Colonic mucosa (tissue), 4 donors: ENCODE measurements at regions not wholly inside any gene's neighbourhood (a gene's known extent, or its start where the extent isn't known, plus 50 kb on each side); places are given as distances from the start of the nearest gene placed in this dataset.
"Not testable (repeated sequence)": the region's sequence is repeated elsewhere in the genome, so short reads cannot be mapped to it uniquely, and the experiment has no call there.

Experiments used
- DNase-seq: peaks from one replicate; pipeline ENCODE4 v3.0.0-alpha.2; 2020
- H3K27ac ChIP-seq: fragments of 200-600 bp; one replicate; pipeline ENCODE4 v1.8.0; 2021
- H3K27me3 ChIP-seq: fragments of 200-600 bp; one replicate; pipeline ENCODE4 v1.8.0; 2021
- H3K36me3 ChIP-seq: fragments of 200-600 bp; one replicate; pipeline ENCODE4 v1.8.0; 2021
- H3K4me1 ChIP-seq: fragments of 200-600 bp; one replicate; pipeline ENCODE4 v1.8.0; 2021; ENCODE audit warnings: mild to moderate bottlenecking
- H3K4me3 ChIP-seq: fragments of 200-600 bp; one replicate; pipeline ENCODE4 v1.8.0; 2021
- H3K9ac ChIP-seq, 2 donors: one replicate each; pipeline ENCODE4 v1.7.0; 2013; ENCODE audit warnings: control low read depth in 2 of 2, low read depth in 2 of 2, low read length in 2 of 2
- H3K9me3 ChIP-seq: fragments of 200-600 bp; one replicate; pipeline ENCODE4 v1.8.0; 2021
- CTCF ChIP-seq: fragments of 200-600 bp; IDR thresholded peaks from one replicate; pipeline ENCODE4 v1.8.0; 2022; ENCODE audit warnings: antibody characterized with exemption, mild to moderate bottlenecking
- intact Hi-C: fragments of 100-400 bp; cut with DNase I; formaldehyde crosslinking; loops from one replicate; pipeline ENCODE4 v1.14.1; 2022
- donor health status: healthy.
- donor health status: DM: no; HTN: no; CAD: no.
- donor health status: DM: no; HTN: no; CAD: no.

- DNase-seq, H3K27ac ChIP-seq, H3K36me3 ChIP-seq, H3K4me3 ChIP-seq, H3K9me3 ChIP-seq, H3K9ac ChIP-seq, H3K27me3 ChIP-seq, intact Hi-C loops, H3K4me1 ChIP-seq: not testable (repeated sequence)
Observed at GRCh38 chr9:63821293-63821692, 1463.7 kb downstream of the FOXD4L5 start.

- H3K9me3 ChIP-seq, H3K27ac ChIP-seq, H3K4me3 ChIP-seq, H3K36me3 ChIP-seq, H3K4me1 ChIP-seq, intact Hi-C loops, H3K9ac ChIP-seq, H3K27me3 ChIP-seq, DNase-seq: not testable (repeated sequence)
Observed at GRCh38 chr9:63820882-63821281, 1464.1 kb downstream of the FOXD4L5 start.

DNA sequence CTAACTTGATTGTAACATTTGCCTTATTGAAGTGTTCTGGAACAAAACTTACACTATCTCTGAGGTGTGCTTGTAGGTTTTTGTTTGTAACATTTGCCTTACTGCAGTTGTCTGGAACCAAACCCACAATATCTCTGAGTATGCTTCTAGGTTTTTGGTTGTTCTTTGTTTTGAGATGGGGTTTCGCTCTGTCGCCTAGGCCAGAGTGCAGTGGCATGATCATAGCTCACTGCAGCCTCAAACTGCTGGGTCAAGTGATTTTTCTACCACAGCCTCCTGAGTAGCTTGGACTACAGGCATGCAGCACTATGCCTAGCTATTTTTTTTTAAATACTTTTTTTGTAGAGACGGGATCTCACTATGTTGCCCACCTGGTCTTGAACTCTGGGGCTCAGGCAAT is 1464.6 kb downstream of the FOXD4L5 start:
- H3K4me3 ChIP-seq, H3K27me3 ChIP-seq, H3K36me3 ChIP-seq, intact Hi-C loops, H3K27ac ChIP-seq, H3K4me1 ChIP-seq, H3K9ac ChIP-seq, H3K9me3 ChIP-seq, DNase-seq: not testable (repeated sequence)

DNA sequence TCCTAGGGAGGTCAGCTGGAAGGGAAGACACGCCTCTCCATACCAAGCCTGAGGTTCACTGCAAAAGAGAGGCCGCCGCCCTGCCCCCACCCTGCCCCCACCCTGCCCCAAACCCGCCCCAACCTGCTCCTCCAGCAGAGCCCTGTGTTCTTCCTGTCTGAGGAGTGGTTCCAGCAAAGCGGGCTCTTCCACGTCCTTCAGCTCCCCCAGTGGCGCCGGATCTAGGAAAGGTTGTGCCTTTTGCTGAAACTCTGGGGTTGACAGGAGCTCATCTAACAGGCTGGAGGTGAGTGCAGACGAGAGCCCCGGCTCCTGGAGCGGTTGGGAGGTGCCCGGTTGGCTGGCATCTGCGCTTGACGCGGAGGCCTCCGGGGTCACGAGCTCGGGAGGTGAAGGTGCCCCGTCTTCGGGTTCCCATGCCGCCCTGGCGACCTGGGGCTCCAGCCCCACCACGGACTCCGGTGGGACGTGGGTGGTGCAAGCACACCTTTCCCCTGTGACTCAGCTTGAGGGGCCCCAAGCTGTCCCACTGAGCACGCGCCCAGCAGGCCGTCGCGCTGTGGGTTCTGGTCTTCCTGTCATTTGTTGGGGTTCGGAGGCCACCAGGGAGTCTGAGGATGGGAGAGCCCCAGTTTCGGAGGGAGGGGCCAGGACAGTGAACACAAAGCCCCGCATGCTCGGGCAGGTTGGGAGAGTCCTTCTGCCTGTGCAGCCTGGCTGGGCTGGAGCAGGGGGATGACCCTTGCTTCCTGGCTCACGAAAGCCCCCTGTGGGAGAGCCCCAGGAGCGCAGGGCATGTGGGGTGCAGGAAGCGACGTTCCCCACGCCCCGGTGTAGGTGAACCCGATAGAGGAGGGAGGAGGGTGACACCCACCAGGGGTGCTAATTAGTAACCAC is 1467.1 kb downstream of the FOXD4L5 start:
- no peak overlapping the region for H3K27ac ChIP-seq
- intact Hi-C loops = no loop called here
- H3K9ac ChIP-seq = peak overlapping the region in 1 of 2 donors; percentile 6
- H3K4me1 ChIP-seq = no peaks in the 10 kb centered on the region
- H3K36me3 ChIP-seq = no peaks in the 10 kb centered on the region
- no peaks in the 10 kb centered on the region for H3K27me3 ChIP-seq
- H3K4me3 ChIP-seq = no peak overlapping the region
- peak; percentile 56 for DNase-seq
- no peak for TF ChIP-seq CTCF
- H3K9me3 ChIP-seq = no peaks in the 10 kb centered on the region

DNA sequence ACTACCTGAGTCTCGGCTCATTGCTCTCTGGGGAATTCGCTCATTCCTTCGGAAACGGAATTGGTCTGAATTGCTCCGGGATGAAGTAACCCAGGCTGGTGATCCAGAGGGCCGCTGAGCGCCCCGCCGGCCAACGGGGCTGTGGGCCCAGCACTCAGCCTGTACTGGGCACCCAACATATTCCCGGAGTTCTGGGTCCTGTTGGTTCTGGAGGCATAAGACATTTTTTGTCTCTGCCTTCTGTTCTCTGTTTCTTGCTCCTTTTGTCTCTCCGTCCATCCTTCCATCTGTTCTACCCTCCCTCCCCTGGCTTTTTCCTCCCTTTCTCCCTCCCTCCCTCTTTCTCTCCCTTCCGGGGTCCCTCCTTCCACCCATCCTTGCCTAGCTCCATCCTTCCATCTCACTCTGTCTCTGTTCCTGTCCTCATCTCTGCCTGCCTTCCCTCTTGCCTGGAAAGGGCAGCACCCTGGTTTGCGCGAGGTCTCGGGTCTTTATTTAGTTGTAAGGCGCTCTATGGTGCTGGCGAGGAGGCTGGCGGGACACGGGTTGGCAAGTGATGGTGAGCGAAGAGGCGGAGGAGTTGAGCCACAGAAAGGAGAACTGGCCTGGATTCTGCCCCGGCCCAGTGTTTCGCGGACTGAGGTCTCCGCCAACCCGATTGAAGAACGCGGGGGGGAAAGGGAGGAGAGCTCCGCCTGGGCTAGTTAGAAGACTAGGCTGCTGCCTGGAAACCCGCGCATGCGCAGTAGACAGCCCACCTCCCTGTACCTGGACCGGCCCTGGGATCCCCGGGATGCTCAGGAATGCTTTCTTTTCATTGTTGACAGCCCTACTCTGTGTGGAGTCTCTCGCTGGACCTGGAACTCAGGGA is 1468.0 kb downstream of the FOXD4L5 start:
- Histone ChIP-seq H3K4me3 (no peak overlapping the region), H3K9me3 (no peaks in the 10 kb centered on the region)
- no peak for TF ChIP-seq CTCF

DNA sequence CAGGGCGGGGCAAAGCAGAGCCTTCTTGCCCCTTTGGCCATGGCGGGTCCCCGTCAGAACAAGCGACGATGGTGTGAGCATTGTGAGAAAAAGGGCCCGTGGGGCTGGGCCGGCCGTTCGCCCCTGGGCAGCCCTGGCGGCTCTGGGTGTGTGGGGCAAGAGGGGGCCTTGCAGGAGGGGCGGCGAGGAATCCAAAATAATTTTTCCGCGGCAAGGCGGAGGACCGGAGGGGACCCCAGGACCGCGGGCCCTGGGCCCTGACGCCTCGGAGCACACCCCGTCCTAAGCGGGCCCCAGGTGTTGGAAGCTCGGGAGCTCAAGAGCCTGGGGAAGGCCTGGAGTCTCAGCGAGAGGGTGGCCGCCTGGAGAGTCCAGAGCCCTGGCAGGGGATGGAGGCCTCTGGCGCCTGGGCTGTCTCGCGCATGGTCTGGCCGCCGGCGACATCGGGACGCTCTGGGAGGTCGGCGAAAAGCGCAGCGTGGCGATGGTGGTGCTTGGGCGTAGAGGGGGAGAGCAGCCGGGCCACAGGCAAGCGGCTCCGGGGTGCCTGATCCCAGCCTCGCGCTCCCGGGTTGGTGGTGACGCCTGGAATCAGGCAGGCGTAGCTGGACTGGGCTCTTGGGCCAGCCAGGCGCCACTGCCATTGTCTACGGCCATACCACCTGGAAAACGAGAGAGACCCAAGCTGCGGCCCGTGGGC is 1469.9 kb downstream of the FOXD4L5 start:
- intact Hi-C loops, H3K27ac ChIP-seq, H3K9ac ChIP-seq, H3K4me3 ChIP-seq, H3K27me3 ChIP-seq, DNase-seq, H3K36me3 ChIP-seq, H3K4me1 ChIP-seq, H3K9me3 ChIP-seq: not testable (repeated sequence)

More for the DNA sequence above, 1468.0 kb downstream of the FOXD4L5 start:
- Histone ChIP-seq H3K27ac (no peak overlapping the region), H3K9ac (no peak overlapping the region), H3K27me3 (no peaks in the 10 kb centered on the region), H3K36me3 (no peaks in the 10 kb centered on the region), H3K4me1 (no peaks in the 10 kb centered on the region)
- intact Hi-C loops = no loop called here
- DNase-seq = peak; percentile 80

DNA sequence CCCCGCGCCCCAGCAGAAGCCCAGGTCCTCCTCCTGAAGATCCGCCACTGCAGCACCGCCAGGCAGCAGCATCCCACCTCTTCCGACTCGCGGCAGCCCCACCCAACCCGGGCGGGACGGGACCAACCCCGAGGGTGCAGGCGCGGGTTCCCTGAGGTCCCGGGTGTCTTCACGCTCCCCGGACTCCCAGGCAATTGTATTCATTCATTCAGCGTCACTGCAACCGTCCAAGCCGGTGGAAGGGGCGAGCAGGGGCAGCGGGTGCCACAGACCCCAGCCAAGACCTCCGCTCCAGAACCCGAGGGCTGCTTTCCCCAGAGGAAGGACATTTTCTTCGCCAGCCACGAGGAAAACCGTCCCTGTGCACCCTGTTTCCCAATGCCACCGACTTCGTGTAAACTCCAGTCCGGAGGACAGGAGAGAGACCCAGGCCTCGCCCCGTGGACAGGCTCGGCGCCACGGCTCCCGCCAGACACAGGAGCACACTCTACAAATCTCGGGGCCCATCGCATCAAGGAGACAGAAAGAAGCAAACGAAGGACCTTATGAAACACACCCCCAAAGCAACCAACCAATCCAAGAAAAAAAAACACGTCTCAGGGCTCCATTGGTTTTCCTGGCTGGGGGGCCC is 1471.5 kb downstream of the FOXD4L5 start:
- H3K4me3 ChIP-seq = not testable (repeated sequence)

DNA sequence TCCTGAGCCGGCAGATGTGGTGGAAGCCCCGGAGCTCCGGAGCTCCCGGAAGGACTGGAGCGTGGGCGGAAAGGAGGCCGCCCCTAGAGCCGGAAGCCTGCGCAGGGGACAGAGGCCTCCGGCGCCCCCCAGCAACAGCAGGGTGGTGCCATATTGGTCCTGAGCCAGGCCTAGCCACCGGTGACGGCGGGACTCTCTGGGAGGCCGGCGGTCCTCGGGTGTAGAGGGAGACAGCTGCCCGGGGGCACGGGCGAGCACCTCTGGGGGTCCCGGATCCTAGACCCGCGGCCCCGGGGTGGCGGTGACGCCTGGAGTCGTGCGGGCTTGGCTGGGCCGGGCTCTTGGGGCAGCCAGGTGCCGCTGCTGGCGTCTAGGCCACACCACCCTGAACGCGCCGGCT is 1472.2 kb downstream of the FOXD4L5 start:
- H3K9ac ChIP-seq, H3K4me1 ChIP-seq, H3K4me3 ChIP-seq, H3K9me3 ChIP-seq, H3K36me3 ChIP-seq, H3K27ac ChIP-seq, H3K27me3 ChIP-seq, intact Hi-C loops, DNase-seq: not testable (repeated sequence)

More for the DNA sequence above, 1471.5 kb downstream of the FOXD4L5 start:
- H3K27me3 ChIP-seq, H3K36me3 ChIP-seq, H3K4me1 ChIP-seq, DNase-seq, H3K9ac ChIP-seq, intact Hi-C loops, H3K9me3 ChIP-seq, H3K27ac ChIP-seq: not testable (repeated sequence)

DNA sequence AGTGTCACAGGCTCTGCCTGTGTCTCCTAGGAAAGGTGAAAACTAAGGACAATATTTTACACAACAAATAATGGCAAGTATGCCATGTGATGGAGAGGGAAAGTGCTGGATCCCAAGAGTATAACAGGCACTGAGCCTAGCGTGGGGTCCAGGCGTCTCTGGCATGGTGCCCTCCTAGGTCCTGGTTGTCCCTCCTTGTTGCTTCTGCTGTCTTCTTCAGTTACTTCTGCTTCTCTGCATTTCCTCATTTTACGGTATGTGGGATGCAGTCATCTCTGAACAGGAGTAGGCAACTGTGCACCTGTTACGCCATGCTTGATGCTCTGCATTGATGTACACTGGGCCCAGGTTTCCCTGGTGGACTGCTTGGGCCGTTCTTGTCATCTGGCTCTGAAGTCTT is 1480.8 kb downstream of the FOXD4L5 start:
- H3K27ac ChIP-seq, H3K27me3 ChIP-seq, H3K36me3 ChIP-seq, H3K4me3 ChIP-seq, H3K9ac ChIP-seq, intact Hi-C loops, H3K4me1 ChIP-seq, H3K9me3 ChIP-seq, DNase-seq: not testable (repeated sequence)

DNA sequence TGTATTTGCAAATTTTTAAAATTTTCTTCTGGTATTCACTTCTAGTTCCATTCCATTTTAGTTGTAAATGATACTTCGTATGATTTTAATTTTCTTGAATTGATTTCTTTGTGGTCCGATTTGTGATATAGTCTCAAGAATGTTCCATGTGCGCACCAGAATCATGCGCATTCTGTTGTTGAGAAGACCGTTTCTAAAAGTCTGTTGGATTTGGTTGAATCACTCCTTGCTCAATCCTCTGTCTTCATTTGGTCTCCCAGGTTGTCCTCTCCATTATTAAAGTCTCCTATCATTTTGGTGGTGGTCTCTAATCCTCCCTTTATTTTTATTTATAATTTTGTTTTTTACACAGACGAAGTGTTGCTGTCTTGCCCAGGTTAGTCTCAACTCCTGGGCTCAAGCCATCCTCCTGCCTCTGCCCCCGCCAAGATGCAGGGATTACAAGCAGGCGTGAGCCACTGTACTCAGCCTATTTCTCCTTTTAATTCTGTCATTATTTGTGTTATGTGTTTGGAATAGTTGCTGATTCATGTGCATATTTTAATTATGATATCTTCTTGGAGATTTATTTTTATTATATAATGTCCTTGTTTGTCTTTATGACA is 1490.8 kb downstream of the FOXD4L5 start:
- H3K9ac ChIP-seq, intact Hi-C loops, H3K36me3 ChIP-seq, H3K27me3 ChIP-seq, H3K27ac ChIP-seq, H3K4me3 ChIP-seq, DNase-seq, H3K4me1 ChIP-seq, H3K9me3 ChIP-seq: not testable (repeated sequence)
